GM19351 (cell line): ENCODE measurements at regions not wholly inside any gene's neighbourhood (a gene's known extent, or its start where the extent isn't known, plus 50 kb on each side); places are given as distances from the start of the nearest gene placed in this dataset.

Experiments used
- ATAC-seq: cut with Tn5 transposase; IDR thresholded peaks from one replicate; pipeline ENCODE4 v1.9.1; 2021; ENCODE audit warnings: mild to moderate bottlenecking, moderate library complexity; ENCODE audit not compliant: unreplicated experiment

DNA sequence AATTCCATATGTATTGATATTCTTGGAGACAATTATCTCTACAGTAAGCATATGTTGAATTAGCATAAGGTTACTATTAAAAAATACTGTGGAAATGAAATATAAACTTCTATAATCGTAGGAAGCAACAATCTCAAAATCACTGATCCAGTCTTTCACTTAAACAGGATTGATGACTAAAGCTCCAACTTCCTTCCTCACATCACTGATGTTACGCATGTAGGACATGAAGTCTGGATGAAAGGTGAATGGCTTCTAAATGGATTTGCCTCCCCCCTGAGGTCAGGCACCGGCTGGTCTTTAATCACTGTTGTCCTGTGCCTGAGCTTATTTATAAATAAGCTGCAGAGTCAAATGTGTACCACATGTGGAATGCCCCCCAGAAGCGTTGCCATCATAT lies 157.1 kb upstream of the NFIB start:
- no peak for ATAC-seq

- ATAC-seq: no peak
Observed at GRCh38 chr9:14467675-14468374, 153.9 kb upstream of the NFIB start.

DNA sequence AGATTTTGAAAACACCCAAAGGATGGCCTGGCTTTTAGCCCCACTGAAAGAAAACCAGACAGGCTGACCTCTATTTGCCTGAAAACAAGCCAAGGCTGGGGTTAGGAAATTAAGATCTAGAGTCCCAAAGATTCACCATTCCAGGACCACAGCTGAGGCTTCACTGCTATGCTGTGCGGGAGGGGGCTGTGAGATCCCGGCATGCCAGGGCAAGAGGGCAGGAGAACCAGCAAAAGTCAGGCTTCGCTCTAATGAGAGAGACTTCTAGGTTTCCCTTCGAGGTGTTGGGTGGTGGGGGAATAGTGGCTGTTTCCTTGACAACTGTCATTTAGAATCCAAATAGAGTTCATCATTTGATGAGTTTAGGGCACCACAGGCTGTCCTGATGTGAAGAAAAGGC lies 152.9 kb upstream of the NFIB start:
- no peak for ATAC-seq

DNA sequence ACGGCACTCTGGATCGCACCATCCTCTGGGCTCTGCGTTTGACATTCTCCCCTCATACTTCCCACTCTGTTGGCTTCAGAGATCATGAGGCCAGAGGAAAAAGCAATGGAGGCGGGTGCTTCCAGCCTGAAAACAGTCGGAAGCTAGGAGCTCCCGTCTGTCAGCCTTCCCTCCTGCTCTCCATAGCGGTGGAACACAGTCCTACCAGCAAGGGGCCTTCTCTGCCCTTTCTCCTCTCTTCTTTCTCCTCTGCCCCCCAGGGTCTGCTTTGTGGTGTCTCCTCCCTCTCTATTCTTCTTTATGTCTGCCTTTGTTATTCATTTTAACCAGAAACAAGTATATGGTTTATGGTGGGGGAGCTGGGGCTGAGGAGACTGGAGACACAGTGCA lies 152.5 kb upstream of the NFIB start:
- ATAC-seq: no peak

DNA sequence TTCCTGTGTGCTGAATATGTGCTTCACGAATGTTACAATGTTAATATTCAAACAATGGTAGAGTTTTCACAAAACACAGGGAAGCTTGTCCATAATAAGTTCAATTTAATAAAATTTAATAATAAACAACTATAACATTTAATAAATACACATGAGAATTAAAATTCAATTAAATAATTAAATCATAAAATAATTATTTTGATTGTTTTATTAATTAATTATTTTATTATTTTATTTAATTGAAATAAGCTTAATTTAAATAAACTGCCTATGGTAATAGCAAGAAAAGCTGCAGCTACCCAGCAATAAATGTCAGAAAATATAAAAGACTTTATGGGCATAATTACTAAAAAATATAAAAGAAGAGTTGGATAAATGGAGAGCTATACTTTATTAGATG lies 149.0 kb upstream of the NFIB start:
- no peak for ATAC-seq

DNA sequence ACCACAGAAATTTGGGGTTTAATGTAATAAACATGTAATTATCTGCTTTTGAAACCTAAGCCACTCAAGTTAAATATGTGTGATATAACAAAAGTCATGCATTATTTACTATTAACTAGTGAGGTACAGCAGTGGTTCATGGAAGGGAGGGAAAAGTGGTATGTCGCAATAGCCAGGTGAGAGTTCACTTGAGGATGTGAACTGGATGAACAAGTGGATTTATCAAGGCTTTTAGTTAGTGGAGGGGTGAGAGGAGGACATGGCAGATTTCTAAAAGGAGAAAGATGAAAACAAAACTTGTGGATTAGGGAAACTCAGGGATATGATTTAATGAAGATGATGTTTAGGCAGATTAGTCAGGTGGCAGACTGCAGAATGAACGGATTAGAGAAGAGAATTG lies 141.3 kb upstream of the NFIB start:
- ATAC-seq: no peak

- no peak for ATAC-seq
Observed at GRCh38 chr9:14453286-14453685, 139.3 kb upstream of the NFIB start.

GRCh38 chr9:14452539-14452938 lies 138.6 kb upstream of the NFIB start:
- ATAC-seq: no peak

- peak; percentile 99 for ATAC-seq
Observed at GRCh38 chr9:14451949-14452348, 138.0 kb upstream of the NFIB start.

- no peak for ATAC-seq
Observed at GRCh38 chr9:14447103-14447502, 133.2 kb upstream of the NFIB start.

- peak; percentile 63 for ATAC-seq
Observed at GRCh38 chr9:14445946-14446345, 132.0 kb upstream of the NFIB start.

DNA sequence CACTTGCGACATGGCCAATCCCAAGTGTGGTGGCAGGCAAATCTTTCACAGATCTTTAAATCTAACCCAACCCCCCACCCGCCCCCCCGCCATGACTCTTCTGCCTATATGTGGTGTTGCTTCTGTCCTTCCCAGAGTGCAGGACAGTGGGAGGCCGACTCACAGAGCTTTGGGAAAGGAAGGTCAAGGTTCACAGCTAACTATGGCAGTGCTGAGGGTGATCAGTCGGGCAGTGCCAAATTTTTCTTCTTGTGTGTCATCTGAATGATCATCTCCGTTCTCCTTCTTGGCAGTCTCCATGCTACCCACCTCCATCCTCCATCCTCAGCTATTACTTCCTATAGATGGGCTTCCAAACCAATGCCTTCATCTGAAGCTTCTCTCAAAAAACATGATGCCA lies 129.0 kb upstream of the NFIB start:
- ATAC-seq: no peak

DNA sequence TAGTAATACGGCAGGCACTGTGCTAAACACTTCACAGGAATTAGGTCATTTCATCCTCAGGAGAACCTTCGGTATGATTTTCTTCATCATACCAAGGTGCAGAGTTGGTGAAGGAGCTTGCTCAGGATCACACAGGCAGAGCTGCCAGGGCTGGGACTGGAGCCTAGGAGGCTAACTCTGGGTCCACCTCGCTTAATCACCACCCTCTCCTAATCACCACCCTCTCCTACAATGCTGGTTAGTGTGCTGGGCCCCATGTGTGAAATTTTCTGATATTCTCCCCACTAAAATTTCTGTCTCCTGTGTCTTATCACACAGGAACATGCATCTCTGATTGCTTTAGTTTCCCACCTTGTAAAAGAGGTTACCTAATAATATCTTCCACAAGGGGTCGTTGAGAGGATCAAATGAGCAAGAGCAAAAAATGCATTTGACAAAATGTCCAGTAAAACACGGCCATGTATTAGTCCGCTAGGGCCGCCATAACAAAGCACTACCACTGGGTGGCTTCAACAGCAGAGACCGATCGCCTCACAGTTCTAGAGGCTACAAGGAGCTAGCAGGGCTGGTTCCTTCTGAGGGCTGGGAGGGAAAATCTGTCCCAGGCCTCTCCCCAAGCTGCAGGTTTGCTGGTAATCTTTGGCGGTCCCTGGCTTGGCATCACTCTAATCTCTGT lies 128.2 kb upstream of the NFIB start:
- ATAC-seq: peak; percentile 49

DNA sequence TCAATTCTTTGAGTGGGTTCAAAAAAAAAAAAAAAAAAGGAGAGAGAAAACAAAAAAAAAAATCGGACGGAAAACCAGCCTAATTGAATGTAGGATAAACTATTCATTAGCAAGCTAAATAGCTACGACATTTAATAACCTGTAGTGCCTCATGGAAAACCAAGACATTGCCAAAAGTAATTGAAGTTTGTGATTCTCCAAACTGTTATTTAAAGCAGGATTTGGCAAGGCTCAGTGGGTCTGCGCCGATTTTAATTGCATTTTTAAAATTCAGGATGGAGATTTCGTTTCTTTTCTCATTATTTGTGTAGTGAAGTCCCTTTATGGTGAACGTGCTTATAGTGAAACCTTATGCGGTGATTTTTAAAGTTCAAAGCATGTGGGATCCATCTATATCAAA lies 127.2 kb upstream of the NFIB start:
- ATAC-seq: no peak

DNA sequence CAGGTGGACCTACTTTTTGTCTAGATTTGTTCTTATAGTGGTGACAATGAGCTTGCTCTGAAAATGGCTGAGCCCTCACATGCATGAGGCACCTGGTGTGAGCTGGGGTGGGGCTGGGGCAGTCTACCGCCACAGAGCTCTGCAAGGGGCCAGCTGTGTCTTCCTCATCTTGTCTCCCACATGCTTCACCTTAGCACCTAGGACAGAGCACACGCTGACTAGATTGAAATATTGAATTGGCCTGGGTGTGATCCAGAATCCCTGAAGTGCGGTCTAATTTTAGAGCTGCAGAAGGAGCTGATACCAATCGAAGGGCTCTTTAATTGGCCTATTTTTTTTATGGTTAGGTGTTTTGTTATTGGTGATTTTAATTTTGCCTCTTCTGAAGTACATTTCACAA lies 126.1 kb upstream of the NFIB start:
- ATAC-seq: no peak

GRCh38 chr9:14439555-14439954 lies 125.6 kb upstream of the NFIB start:
- ATAC-seq: no peak

DNA sequence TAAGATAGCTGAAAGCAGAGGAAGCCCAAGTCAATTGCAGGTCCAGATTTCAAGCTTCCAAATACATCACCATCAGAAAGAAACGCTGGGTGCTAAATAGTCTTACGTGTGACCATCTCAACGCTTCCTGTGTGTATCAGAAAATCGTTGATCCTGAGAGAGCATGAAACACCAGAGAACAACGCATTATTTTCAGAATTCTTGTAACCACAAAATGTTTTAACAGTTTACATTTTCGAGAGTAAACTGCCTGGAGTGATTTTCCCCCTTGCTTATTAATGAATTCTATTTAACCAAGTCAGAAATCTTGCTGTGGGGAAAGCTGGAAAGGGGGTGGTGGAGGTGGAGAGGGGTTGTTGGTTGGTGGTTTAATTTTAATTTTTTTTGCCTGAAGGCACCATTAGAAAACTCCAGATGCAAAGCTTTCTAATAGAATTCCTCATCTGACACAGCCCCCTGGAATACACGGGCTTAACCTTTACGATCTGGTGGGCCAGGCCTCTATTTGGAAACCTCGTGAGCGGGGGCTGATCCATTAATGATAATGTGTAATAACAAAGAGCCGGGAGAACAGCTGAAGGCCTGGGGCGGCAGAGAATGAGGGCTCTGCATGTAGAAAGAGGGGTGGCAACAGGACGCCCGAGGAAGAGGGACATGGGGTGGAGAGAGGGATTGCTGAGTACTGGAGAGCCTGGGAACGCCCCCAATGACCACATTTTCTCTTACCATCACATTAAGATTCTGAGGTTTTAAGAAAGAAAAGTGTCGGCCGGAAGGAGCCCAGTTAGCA lies 124.5 kb upstream of the NFIB start:
- ATAC-seq: no peak

DNA sequence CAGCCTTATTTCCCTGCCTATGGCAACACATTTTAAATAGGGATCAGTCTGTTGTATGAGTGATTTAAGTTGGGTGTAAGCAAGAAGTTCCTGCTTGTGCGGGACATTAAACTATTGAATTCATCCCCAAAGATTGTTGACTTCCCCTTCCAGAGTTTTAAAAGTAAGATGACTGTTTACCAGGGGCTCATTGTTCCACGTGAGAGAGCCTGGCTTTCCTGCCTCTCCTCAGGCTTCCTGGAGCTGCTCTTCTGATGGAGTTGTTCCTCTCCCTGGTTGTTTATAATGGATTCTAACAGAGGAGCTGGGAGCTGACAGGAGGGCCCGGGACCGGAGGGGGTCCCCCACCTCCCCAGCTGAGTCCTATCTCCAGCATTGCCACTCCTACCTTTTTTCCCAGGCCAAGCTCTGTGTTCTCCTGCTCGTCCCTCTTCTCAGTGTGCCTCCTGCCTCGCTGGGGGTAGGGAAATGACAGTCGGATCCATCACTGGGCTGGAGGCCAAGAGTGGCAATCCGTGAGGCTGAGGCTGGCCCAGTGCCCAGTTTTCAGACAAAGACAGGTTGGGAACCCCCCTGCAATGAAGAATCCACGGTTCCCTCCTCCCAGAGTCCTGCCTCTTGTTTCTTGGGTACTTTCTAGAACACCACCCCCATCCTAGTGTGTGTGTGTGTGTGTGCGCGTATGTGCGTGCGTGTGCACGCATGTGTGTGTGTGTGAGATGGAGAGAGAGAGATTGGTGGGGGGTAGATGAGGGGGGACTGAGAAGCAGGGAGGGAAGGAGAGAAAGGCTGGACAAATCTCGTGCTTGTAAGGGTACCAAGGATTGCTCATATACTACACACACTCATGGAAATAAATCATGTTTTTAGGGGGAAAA lies 123.7 kb upstream of the NFIB start:
- ATAC-seq: no peak

- no peak for ATAC-seq
Observed at GRCh38 chr9:14435871-14436270, 121.9 kb upstream of the NFIB start.

DNA sequence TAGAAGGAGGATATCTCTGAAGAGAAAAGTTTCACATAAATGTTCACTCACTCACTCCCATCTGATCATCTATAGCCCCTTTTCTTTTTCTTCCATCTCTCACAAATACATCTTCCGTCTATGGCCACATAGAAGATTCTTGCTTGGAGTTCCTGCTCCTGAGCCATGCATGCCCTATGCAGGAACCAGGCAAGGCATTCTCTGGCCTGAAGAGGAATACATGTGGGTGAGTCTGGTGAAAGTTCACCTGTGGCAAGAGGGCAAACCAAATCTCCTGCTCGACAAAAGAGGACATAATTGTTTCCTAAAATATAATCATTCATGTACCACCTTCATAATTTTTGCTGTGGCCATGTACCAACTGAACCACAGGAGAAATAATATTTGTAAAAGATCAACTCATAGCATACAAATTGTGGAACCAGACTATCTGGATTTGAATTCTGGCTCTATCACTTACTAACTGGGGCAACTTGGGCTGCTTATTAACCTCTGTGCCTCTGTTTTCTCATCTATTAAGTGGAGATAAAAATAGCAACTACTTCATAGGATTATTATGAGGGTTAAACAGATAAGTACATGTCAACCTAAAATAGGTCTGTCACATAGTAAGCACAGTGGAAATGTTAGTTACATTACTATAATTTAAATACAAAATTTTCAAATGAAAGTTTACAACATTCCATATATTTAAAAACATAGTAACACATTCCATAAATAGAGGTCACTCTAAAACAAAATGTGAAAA lies 121.2 kb upstream of the NFIB start:
- no peak for ATAC-seq

- no peak for ATAC-seq
Observed at GRCh38 chr9:14434158-14434504, 120.2 kb upstream of the NFIB start.
